T-cell (primary cell): ENCODE measurements at regions not wholly inside any gene's neighbourhood (a gene's known extent, or its start where the extent isn't known, plus 50 kb on each side); places are given as distances from the start of the nearest gene placed in this dataset.

Experiments used
- ATAC-seq, 4 experiments: fragments of 200-7000 bp in 3 of 4; fragments of 150-1000 bp in 1 of 4; cut with Tn5 transposase; replicated peaks in 1 of 4; 1 replicate in 3 of 4; 2 replicates in 1 of 4; pipeline ENCODE4 v1.10.0; 2021; ENCODE audit warnings: moderate library complexity in 3 of 4, mild to moderate bottlenecking in 2 of 4, moderate number of reproducible peaks in 1 of 4
- CTCF ChIA-PET, 2 donors: fragments of 300-600 bp; sonication (Branson Sonifier 250); formaldehyde crosslinking; loops; one replicate each; lab custom pipeline; 2022; ENCODE audit warnings: antibody characterized with exemption in 2 of 2; lab: Charles Lee
- POLR2A ChIA-PET, 2 donors: fragments of 300-600 bp; sonication (Branson Sonifier 250); formaldehyde crosslinking; loops; one replicate each; lab custom pipeline; 2022; ENCODE audit warnings: antibody characterized with exemption in 2 of 2; lab: Charles Lee
- DNase-seq, 35 experiments: peaks; one replicate each; pipeline versions ENCODE4 v3.0.0 to v3.0.0-alpha.2; 2013 to 2023
- H3K27ac ChIP-seq: one replicate; pipeline ENCODE4 v1.5.1; 2013; ENCODE audit warnings: low read length
- H3K27me3 ChIP-seq, 2 experiments: replicated peaks in 1 of 2; 1 replicate in 1 of 2; 2 replicates in 1 of 2; pipeline versions ENCODE4 v1.6.1 to v1.7.0; 2013; ENCODE audit warnings: low read length in 1 of 2, mixed read lengths in 1 of 2; ENCODE audit not compliant: control insufficient read depth in 2 of 2, insufficient read depth in 2 of 2; ENCODE audit errors: extremely low read depth in 1 of 2
- H3K36me3 ChIP-seq, 2 donors: 1 replicate in 1 of 2; 2 replicates in 1 of 2; pipeline versions ENCODE4 v1.6.1 to v1.7.0; 2013; ENCODE audit warnings: low read length in 1 of 2; ENCODE audit not compliant: control insufficient read depth in 2 of 2, insufficient read depth in 1 of 2; ENCODE audit errors: extremely low read depth in 1 of 2
- H3K4me1 ChIP-seq, 2 experiments: 1 replicate in 1 of 2; 2 replicates in 1 of 2; pipeline versions ENCODE4 v1.6.1 to v1.7.0; 2013; ENCODE audit warnings: low read length in 2 of 2, mixed read lengths in 1 of 2; ENCODE audit not compliant: insufficient read depth in 2 of 2, control insufficient read depth in 1 of 2; ENCODE audit errors: extremely low read depth in 1 of 2
- H3K4me3 ChIP-seq, 2 donors: 1 replicate in 1 of 2; 2 replicates in 1 of 2; pipeline versions ENCODE4 v1.5.1 to v1.7.0; 2013; ENCODE audit warnings: mild to moderate bottlenecking in 2 of 2, low read length in 1 of 2, moderate library complexity in 1 of 2; ENCODE audit not compliant: control insufficient read depth in 1 of 2; ENCODE audit errors: extremely low read depth in 1 of 2
- H3K9me3 ChIP-seq: 2 replicates; pipeline ENCODE4 v1.7.0; 2013
- H3K27ac Mint-ChIP-seq, 2 donors: one replicate each; pipeline ENCODE4 v1.8.0; 2020 to 2021; ENCODE audit warnings: mild to moderate bottlenecking in 2 of 2, mixed read lengths in 2 of 2
- H3K27me3 Mint-ChIP-seq, 2 donors: one replicate each; pipeline ENCODE4 v1.8.0; 2021 to 2022; ENCODE audit warnings: mixed read lengths in 2 of 2
- H3K36me3 Mint-ChIP-seq: one replicate; pipeline ENCODE4 v1.8.0; 2021; ENCODE audit warnings: mixed read lengths
- H3K4me1 Mint-ChIP-seq, 3 donors: one replicate each; pipeline ENCODE4 v1.8.0; 2020 to 2022; ENCODE audit warnings: mixed read lengths in 3 of 3, mild to moderate bottlenecking in 1 of 3
- H3K4me3 Mint-ChIP-seq, 3 donors: one replicate each; pipeline ENCODE4 v1.8.0; 2020 to 2022; ENCODE audit warnings: mild to moderate bottlenecking in 3 of 3, mixed read lengths in 3 of 3, moderate library complexity in 3 of 3
- H3K9me3 Mint-ChIP-seq, 3 donors: one replicate each; pipeline ENCODE4 v1.8.0; 2020 to 2022; ENCODE audit warnings: mixed read lengths in 3 of 3
- WGBS: methylation state at CpG from one replicate; pipeline ENCODE4 v1.1.5; 2013; ENCODE audit warnings: missing lambda C conversion rate; ENCODE audit not compliant: insufficient coverage; 5-methylcytosine and 5-hydroxymethylcytosine counted together

DNA sequence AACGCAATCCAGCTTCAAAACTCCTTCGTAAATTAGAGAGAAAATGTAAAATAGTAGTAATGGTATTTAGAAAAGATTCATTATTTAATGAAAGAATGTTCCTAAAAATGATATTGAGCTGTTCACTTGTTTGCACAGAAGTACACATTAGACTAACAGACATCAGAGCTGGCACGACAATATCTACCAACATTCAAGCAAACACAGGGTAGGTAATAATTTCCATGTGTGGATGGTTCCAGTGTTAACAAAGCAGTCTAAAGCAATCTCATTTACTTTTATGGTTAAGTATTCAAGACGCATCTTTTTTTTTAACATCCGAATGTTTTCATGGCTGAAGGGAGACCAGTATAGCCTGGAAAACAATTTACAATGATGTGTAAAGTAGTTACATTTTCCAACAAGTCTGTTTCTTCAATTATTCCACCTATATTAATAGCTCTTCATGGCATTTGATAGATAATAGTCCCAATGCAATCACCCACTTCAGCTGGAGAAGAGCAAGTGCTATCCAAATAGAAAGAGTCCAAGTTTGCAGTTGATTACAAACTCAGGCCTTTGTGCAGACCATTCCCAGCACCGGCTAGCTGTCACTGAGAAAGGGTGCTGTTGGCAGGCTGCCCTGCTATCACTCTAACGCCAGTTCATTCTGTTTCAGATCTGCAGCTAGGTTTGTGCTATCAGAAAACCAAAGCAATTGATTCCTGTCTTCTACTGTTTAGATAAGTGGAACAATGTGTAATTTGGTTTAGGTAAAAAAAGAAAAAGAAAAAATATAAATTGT is 458.8 kb downstream of the DTWD2 start:
- ATAC-seq (no peak), DNase-seq (no peak)
- H3K27me3 Mint-ChIP-seq = no peaks in the 10 kb centered on the region
- H3K4me3 Mint-ChIP-seq = no peak overlapping the region
- Histone ChIP-seq H3K27ac (no peak overlapping the region), H3K4me1 (no peaks in the 10 kb centered on the region), H3K9me3 (no peaks in the 10 kb centered on the region), H3K4me3 (no peak overlapping the region), H3K27me3 (no peaks in the 10 kb centered on the region), H3K36me3 (no peaks in the 10 kb centered on the region)
- WGBS = 90% methylated on average over 2 of the region's 7 CpGs
- POLR2A ChIA-PET = interaction anchor here in 1 of 2 donors (0.7 kb wide), 1 partner anchor 22 kb away, joined by 4 read pairs; no protein-coding TSS in a partner anchor
- peaks cover 0 to 16% (median 1%) of the 10 kb centered on the region in 3 donors for H3K9me3 Mint-ChIP-seq
- CTCF ChIA-PET = no interaction called here
- H3K27ac Mint-ChIP-seq = no peak overlapping the region
- no peaks in the 10 kb centered on the region for H3K4me1 Mint-ChIP-seq
- no peaks in the 10 kb centered on the region for H3K36me3 Mint-ChIP-seq

DNA sequence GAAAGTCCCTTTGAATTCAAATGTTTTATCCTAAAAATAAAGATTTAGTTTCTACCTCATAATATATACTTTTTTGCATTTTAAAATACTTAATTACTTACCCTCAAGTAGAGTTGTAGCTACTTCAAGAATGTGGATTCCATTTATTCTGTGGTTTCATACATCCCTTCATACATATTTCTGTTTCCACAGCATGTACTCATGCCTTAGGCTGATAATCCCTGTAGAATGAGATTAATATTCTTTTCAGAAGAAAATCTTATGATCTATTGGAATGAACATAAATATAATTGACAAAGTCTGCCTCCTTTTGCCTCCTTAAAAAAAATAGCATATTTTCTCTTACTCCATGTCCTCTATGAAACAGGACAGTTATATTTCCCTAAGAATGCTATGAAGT is 465.7 kb downstream of the DTWD2 start:
- no peak for ATAC-seq
- no peak for DNase-seq
- Histone ChIP-seq H3K4me3 (no peak overlapping the region), H3K9me3 (no peaks in the 10 kb centered on the region), H3K36me3 (no peaks in the 10 kb centered on the region), H3K4me1 (no peaks in the 10 kb centered on the region), H3K27ac (no peak overlapping the region), H3K27me3 (no peaks in the 10 kb centered on the region)
- Mint-ChIP-seq H3K36me3 (no peaks in the 10 kb centered on the region), H3K27ac (no peak overlapping the region), H3K4me1 (no peaks in the 10 kb centered on the region), H3K27me3 (peaks cover 0 to 3% of the 10 kb centered on the region in 2 donors), H3K4me3 (no peak overlapping the region), H3K9me3 (peaks cover 0 to 3% (median 0%) of the 10 kb centered on the region in 3 donors)
- CTCF ChIA-PET = no interaction called here
- POLR2A ChIA-PET = no interaction called here

DNA sequence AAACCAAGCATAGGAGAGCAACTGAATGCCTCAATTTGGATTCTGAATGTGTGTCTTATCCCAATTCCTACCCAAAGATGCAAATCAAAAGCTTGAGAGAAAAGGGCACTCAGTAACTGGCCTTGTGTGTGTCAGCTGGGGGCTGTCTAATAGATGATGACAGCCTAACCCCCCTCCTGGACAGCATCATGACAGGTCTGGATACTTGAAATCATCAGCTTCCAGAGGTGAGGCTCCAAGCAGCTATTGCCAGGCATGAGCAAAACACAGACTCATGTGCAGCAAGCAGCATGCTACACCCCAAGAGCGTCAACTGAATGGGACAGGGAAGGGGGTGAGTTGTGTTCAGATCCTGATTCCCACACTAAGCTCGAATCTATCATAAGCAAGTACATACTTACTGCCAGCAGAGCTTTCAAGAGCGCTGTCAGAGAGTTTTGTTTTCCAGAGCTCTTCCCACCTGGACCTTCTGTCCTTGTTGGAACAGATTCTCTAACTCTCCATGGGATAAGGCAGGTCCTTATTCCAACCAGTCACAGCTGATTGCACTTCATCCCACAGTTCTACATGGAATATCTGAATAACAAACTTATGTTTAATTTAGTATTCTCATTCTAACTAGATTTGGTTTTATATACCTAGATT is 467.5 kb downstream of the DTWD2 start:
- Mint-ChIP-seq H3K4me1 (no peaks in the 10 kb centered on the region), H3K9me3 (peaks cover 0 to 3% (median 0%) of the 10 kb centered on the region in 3 donors), H3K27me3 (peaks cover 0 to 3% of the 10 kb centered on the region in 2 donors), H3K27ac (no peak overlapping the region), H3K36me3 (no peaks in the 10 kb centered on the region), H3K4me3 (no peak overlapping the region)
- Histone ChIP-seq H3K27ac (no peak overlapping the region), H3K36me3 (no peaks in the 10 kb centered on the region), H3K4me3 (no peak overlapping the region), H3K27me3 (peaks cover 0 to 2% of the 10 kb centered on the region in 2 experiments), H3K4me1 (no peaks in the 10 kb centered on the region), H3K9me3 (no peaks in the 10 kb centered on the region)
- no CpG with 5 or more reads among the region's 3 CpGs for WGBS
- ATAC-seq (no peak), DNase-seq (no peak)
- CTCF ChIA-PET = no interaction called here
- POLR2A ChIA-PET = no interaction called here

GRCh38 chr5:118519466-118519865 is 468.9 kb downstream of the DTWD2 start:
- peaks cover 0 to 3% of the 10 kb centered on the region in 2 donors for H3K27me3 Mint-ChIP-seq
- Histone ChIP-seq H3K9me3 (no peaks in the 10 kb centered on the region), H3K4me1 (no peaks in the 10 kb centered on the region), H3K27ac (no peak overlapping the region), H3K36me3 (no peaks in the 10 kb centered on the region), H3K4me3 (no peak overlapping the region), H3K27me3 (peaks cover 0 to 2% of the 10 kb centered on the region in 2 experiments)
- no peak overlapping the region for H3K27ac Mint-ChIP-seq
- H3K4me3 Mint-ChIP-seq = no peak overlapping the region
- no peaks in the 10 kb centered on the region for H3K9me3 Mint-ChIP-seq
- ChIA-PET POLR2A (no interaction called here), CTCF (no interaction called here)
- H3K36me3 Mint-ChIP-seq = no peaks in the 10 kb centered on the region
- no CpG with 5 or more reads among the region's 1 CpG for WGBS
- no peaks in the 10 kb centered on the region for H3K4me1 Mint-ChIP-seq
- DNase-seq (no peak), ATAC-seq (no peak)

GRCh38 chr5:118518720-118519119 is 469.6 kb downstream of the DTWD2 start:
- H3K4me1 ChIP-seq = no peaks in the 10 kb centered on the region
- H3K4me3 ChIP-seq = no peak overlapping the region
- no peak overlapping the region for H3K27ac Mint-ChIP-seq
- no CpG with 5 or more reads among the region's 3 CpGs for WGBS
- no peaks in the 10 kb centered on the region for H3K4me1 Mint-ChIP-seq
- POLR2A ChIA-PET = no interaction called here
- CTCF ChIA-PET = no interaction called here
- H3K36me3 ChIP-seq = no peaks in the 10 kb centered on the region
- H3K9me3 ChIP-seq = no peaks in the 10 kb centered on the region
- no peak overlapping the region for H3K27ac ChIP-seq
- H3K27me3 ChIP-seq = peaks cover 0 to 2% of the 10 kb centered on the region in 2 experiments
- no peaks in the 10 kb centered on the region for H3K36me3 Mint-ChIP-seq
- no peak overlapping the region for H3K4me3 Mint-ChIP-seq
- peaks cover 0 to 3% of the 10 kb centered on the region in 2 donors for H3K27me3 Mint-ChIP-seq
- ATAC-seq = no peak
- H3K9me3 Mint-ChIP-seq = no peaks in the 10 kb centered on the region
- no peak for DNase-seq

DNA sequence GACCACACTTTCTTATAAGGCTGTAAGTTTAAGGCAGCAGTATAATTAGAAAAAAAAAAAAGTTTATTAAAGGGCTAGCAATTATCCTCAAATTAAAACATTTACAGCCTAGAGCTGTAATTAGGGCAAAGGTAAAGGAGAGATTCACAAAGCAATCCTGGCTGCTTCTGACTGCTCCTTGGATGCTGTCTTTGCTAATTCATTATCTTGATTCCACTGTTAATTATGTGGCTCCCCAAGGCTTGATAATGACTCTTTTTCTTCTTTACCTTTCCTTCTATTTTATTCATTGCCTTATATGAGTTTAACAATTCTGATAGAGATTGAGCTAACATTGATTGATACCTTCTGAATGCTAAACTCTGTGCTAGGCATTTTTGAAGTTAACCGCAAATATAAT is 476.5 kb downstream of the DTWD2 start:
- no peaks in the 10 kb centered on the region for H3K27me3 Mint-ChIP-seq
- no peak overlapping the region for H3K4me3 Mint-ChIP-seq
- no peaks in the 10 kb centered on the region for H3K4me1 Mint-ChIP-seq
- WGBS = no CpG with 5 or more reads among the region's 1 CpG
- ChIA-PET CTCF (no interaction called here), POLR2A (no interaction called here)
- no peak for ATAC-seq
- DNase-seq = no peak
- no peak overlapping the region for H3K27ac Mint-ChIP-seq
- H3K36me3 Mint-ChIP-seq = no peaks in the 10 kb centered on the region
- Histone ChIP-seq H3K4me3 (no peak overlapping the region), H3K4me1 (no peaks in the 10 kb centered on the region), H3K27me3 (no peaks in the 10 kb centered on the region), H3K36me3 (no peaks in the 10 kb centered on the region), H3K27ac (no peak overlapping the region), H3K9me3 (no peaks in the 10 kb centered on the region)
- peaks cover 0 to 3% (median 0%) of the 10 kb centered on the region in 3 donors for H3K9me3 Mint-ChIP-seq
